Hepatocyte (in vitro differentiated cells): ENCODE measurements at regions not wholly inside any gene's neighbourhood (a gene's known extent, or its start where the extent isn't known, plus 50 kb on each side); places are given as distances from the start of the nearest gene placed in this dataset.

Source experiments
- DNase-seq: peaks from one replicate; pipeline ENCODE4 v3.0.0-alpha.2; 2016; ENCODE audit warnings: low spot score
- H2AFZ ChIP-seq: fragments of 200-600 bp; sonication (generic); 2 replicates; pipeline ENCODE4 v1.6.0; 2016; ENCODE audit warnings: antibody characterized with exemption, mild to moderate bottlenecking
- H3K27ac ChIP-seq: fragments of 200-600 bp; sonication (generic); 2 replicates; pipeline ENCODE4 v1.5.1; 2016; ENCODE audit warnings: mild to moderate bottlenecking
- H3K27me3 ChIP-seq: fragments of 200-600 bp; sonication (generic); 2 replicates; pipeline ENCODE4 v1.6.1; 2016
- H3K36me3 ChIP-seq: fragments of 200-600 bp; sonication (generic); replicated peaks from 2 replicates; pipeline ENCODE4 v1.5.1; 2016; ENCODE audit warnings: low read depth; ENCODE audit not compliant: insufficient read depth
- H3K4me1 ChIP-seq: fragments of 200-600 bp; sonication (generic); 2 replicates; pipeline ENCODE4 v1.5.1; 2016; ENCODE audit warnings: mild to moderate bottlenecking, moderate library complexity; ENCODE audit not compliant: insufficient read depth
- H3K4me2 ChIP-seq: fragments of 200-600 bp; sonication (generic); 2 replicates; pipeline ENCODE4 v1.6.0; 2016
- H3K4me3 ChIP-seq: fragments of 200-600 bp; sonication (generic); 2 replicates; pipeline ENCODE4 v1.5.1; 2016; ENCODE audit warnings: mild to moderate bottlenecking
- H3K79me2 ChIP-seq: fragments of 200-600 bp; sonication (generic); 2 replicates; pipeline ENCODE4 v1.6.0; 2017; ENCODE audit warnings: mild to moderate bottlenecking
- H3K9me2 ChIP-seq: fragments of 200-600 bp; sonication (generic); replicated peaks from 2 replicates; pipeline ENCODE4 v1.6.0; 2017; ENCODE audit warnings: mild to moderate bottlenecking; ENCODE audit not compliant: insufficient read depth
- H3K9me3 ChIP-seq: fragments of 200-600 bp; sonication (generic); 2 replicates; pipeline ENCODE4 v1.5.1; 2016; ENCODE audit warnings: low read depth, mild to moderate bottlenecking
- H4K20me1 ChIP-seq: fragments of 200-600 bp; sonication (generic); 2 replicates; pipeline ENCODE4 v1.6.0; 2016; ENCODE audit warnings: mild to moderate bottlenecking; ENCODE audit not compliant: insufficient read depth, poor library complexity, severe bottlenecking
- EZH2 ChIP-seq: fragments of 200-600 bp; sonication (generic); IDR thresholded peaks from 2 replicates; pipeline ENCODE4 v1.6.1; 2016; ENCODE audit warnings: antibody characterized with exemption, mild to moderate bottlenecking, borderline replicate concordance
- EZH2phosphoT487 ChIP-seq: fragments of 200-600 bp; sonication (generic); IDR thresholded peaks from one replicate; pipeline ENCODE4 v1.6.1; 2018; ENCODE audit warnings: antibody characterized with exemption, mild to moderate bottlenecking, low read depth, moderate library complexity; ENCODE audit not compliant: unreplicated experiment, severe bottlenecking
- WGBS: methylation state at CpG from one replicate; pipeline ENCODE4 v1.1.6; 2016; ENCODE audit warnings: low lambda C conversion rate; ENCODE audit errors: missing lambda C conversion rate; 5-methylcytosine and 5-hydroxymethylcytosine counted together
- TF ChIP-seq, protein P1 (sequence below): fragments of 200-600 bp; sonication (generic); IDR thresholded peaks from 2 replicates; pipeline ENCODE4 v1.5.1; 2016; ENCODE audit warnings: antibody characterized with exemption, mild to moderate bottlenecking; ENCODE audit not compliant: poor library complexity

DNA sequence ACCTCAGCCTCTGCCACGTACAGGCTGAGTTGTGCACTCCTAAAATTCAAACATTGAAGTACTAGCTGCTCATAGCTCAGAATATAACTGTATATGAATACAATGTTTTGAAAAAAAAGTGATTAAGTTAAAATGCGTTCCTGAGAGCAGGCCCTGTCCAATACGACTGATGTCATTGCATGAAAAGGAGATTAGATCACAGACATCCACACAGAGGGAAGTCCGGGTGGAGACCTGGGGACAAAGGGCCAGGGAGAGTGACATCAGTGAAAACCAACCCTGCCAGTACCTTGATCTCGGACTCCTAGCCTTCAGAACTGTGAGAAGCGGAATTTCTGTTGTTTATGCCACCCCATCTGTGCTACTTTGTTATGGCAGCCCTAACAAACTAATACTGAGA lies 311.4 kb upstream of the NR2F2 start:
- H4K20me1 ChIP-seq = no peaks in the 10 kb centered on the region
- 93% methylated on average over 6 of the region's 6 CpGs for WGBS
- TF ChIP-seq, protein P1, sequence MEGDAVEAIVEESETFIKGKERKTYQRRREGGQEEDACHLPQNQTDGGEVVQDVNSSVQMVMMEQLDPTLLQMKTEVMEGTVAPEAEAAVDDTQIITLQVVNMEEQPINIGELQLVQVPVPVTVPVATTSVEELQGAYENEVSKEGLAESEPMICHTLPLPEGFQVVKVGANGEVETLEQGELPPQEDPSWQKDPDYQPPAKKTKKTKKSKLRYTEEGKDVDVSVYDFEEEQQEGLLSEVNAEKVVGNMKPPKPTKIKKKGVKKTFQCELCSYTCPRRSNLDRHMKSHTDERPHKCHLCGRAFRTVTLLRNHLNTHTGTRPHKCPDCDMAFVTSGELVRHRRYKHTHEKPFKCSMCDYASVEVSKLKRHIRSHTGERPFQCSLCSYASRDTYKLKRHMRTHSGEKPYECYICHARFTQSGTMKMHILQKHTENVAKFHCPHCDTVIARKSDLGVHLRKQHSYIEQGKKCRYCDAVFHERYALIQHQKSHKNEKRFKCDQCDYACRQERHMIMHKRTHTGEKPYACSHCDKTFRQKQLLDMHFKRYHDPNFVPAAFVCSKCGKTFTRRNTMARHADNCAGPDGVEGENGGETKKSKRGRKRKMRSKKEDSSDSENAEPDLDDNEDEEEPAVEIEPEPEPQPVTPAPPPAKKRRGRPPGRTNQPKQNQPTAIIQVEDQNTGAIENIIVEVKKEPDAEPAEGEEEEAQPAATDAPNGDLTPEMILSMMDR = no peak
- no peak for TF ChIP-seq EZH2
- TF ChIP-seq EZH2phosphoT487 = no peak

GRCh38 chr15:96020133-96020532 lies 310.4 kb upstream of the NR2F2 start:
- no peaks in the 10 kb centered on the region for H3K9me2 ChIP-seq
- H3K4me3 ChIP-seq = no peak overlapping the region
- no peaks in the 10 kb centered on the region for H3K9me3 ChIP-seq
- TF ChIP-seq EZH2phosphoT487 (no peak), EZH2 (no peak)
- TF ChIP-seq, protein P1 = no peak
- no peaks in the 10 kb centered on the region for H4K20me1 ChIP-seq
- no peaks in the 10 kb centered on the region for H3K79me2 ChIP-seq
- no peaks in the 10 kb centered on the region for H3K4me1 ChIP-seq
- no peaks in the 10 kb centered on the region for H3K27me3 ChIP-seq
- no peak overlapping the region for H3K4me2 ChIP-seq
- no peak overlapping the region for H3K27ac ChIP-seq
- no peak overlapping the region for H2AFZ ChIP-seq
- DNase-seq = no peak
- no peaks in the 10 kb centered on the region for H3K36me3 ChIP-seq
- WGBS = 77% methylated on average over 4 of the region's 4 CpGs

More for the DNA sequence above, 311.4 kb upstream of the NR2F2 start:
- Histone ChIP-seq H3K27ac (no peak overlapping the region), H3K27me3 (no peaks in the 10 kb centered on the region), H3K9me3 (no peaks in the 10 kb centered on the region), H3K9me2 (no peaks in the 10 kb centered on the region), H3K4me2 (no peak overlapping the region), H3K4me3 (no peak overlapping the region), H3K36me3 (no peaks in the 10 kb centered on the region), H3K4me1 (no peaks in the 10 kb centered on the region), H2AFZ (no peak overlapping the region), H3K79me2 (no peaks in the 10 kb centered on the region)
- no peak for DNase-seq

- no peak for DNase-seq
- Histone ChIP-seq H3K79me2 (no peaks in the 10 kb centered on the region), H3K36me3 (no peaks in the 10 kb centered on the region), H3K9me3 (no peaks in the 10 kb centered on the region), H3K4me3 (no peak overlapping the region), H3K27ac (no peak overlapping the region), H3K27me3 (no peaks in the 10 kb centered on the region), H3K4me2 (no peak overlapping the region), H3K9me2 (no peaks in the 10 kb centered on the region), H2AFZ (no peak overlapping the region), H3K4me1 (no peaks in the 10 kb centered on the region), H4K20me1 (no peaks in the 10 kb centered on the region)
- WGBS = 53% methylated on average over 3 of the region's 3 CpGs
- TF ChIP-seq, protein P1 = no peak
- TF ChIP-seq EZH2 (no peak), EZH2phosphoT487 (no peak)
These were observed 309.7 kb upstream of the NR2F2 start for GRCh38 chr15:96020797-96021196.

GRCh38 chr15:96023081-96023480 lies 307.4 kb upstream of the NR2F2 start:
- no peak for TF ChIP-seq EZH2
- TF ChIP-seq, protein P1 = no peak
- no peak for TF ChIP-seq EZH2phosphoT487
- Histone ChIP-seq H3K27ac (no peak overlapping the region), H3K4me2 (no peak overlapping the region), H3K4me3 (no peak overlapping the region), H3K4me1 (no peaks in the 10 kb centered on the region), H3K9me2 (no peaks in the 10 kb centered on the region), H3K27me3 (no peaks in the 10 kb centered on the region), H4K20me1 (no peaks in the 10 kb centered on the region), H2AFZ (no peak overlapping the region), H3K36me3 (no peaks in the 10 kb centered on the region), H3K9me3 (no peaks in the 10 kb centered on the region), H3K79me2 (no peaks in the 10 kb centered on the region)
- no peak for DNase-seq
